ENCODE measurements at regions not wholly inside any gene's neighbourhood (a gene's known extent, or its start where the extent isn't known, plus 50 kb on each side); places are given as distances from the start of the nearest gene placed in this dataset.

- no peak for TF ChIP-seq CTCF (IDR thresholded peaks at IDR 0.05)
- TF ChIP-seq POLR2A (IDR thresholded peaks at IDR 0.05), result no peak
Observed at GRCh38 chr7:70867513-70867912, 264.4 kb upstream of the GALNT17 start.
